Prostate gland (tissue), 2 donors: ENCODE measurements at regions not wholly inside any gene's neighbourhood (a gene's known extent, or its start where the extent isn't known, plus 50 kb on each side); places are given as distances from the start of the nearest gene placed in this dataset.

Source experiments
- DNase-seq: peaks from one replicate; pipeline ENCODE4 v3.0.0-alpha.2; 2019; ENCODE audit warnings: low spot score
- H3K27ac ChIP-seq, 2 donors: fragments of 200-600 bp; sonication (generic); 2 replicates each; pipeline ENCODE4 v1.5.1; 2017 to 2019
- H3K27me3 ChIP-seq: fragments of 200-600 bp; sonication (generic); replicated peaks from 2 replicates; pipeline ENCODE4 v1.5.1; 2019; ENCODE audit not compliant: insufficient read depth
- H3K36me3 ChIP-seq, 2 donors: fragments of 200-600 bp; sonication (generic); 1 replicate in 1 of 2; 2 replicates in 1 of 2; pipeline versions ENCODE4 v1.5.1 to v1.8.1; 2017 to 2019
- H3K4me1 ChIP-seq: fragments of 200-600 bp; sonication (generic); replicated peaks from 2 replicates; pipeline ENCODE4 v1.5.1; 2019
- H3K4me3 ChIP-seq, 2 donors: fragments of 200-600 bp; sonication (generic); 2 replicates each; pipeline ENCODE4 v1.5.1; 2017 to 2019
- H3K9me3 ChIP-seq: fragments of 200-600 bp; sonication (generic); 2 replicates; pipeline ENCODE4 v1.5.1; 2017
- CTCF ChIP-seq, 4 experiments: fragments of 200-600 bp in 2 of 4; fragments of 450-650 bp in 2 of 4; sonication (generic) in 2 of 4; IDR thresholded peaks; 1 replicate in 3 of 4; 2 replicates in 1 of 4; pipeline ENCODE4 v1.5.1; 2016 to 2019; ENCODE audit warnings: antibody characterized with exemption in 4 of 4, mild to moderate bottlenecking in 2 of 4, moderate library complexity in 2 of 4
- POLR2A ChIP-seq: fragments of 450-650 bp; IDR thresholded peaks from one replicate; pipeline ENCODE4 v1.6.1; 2016; ENCODE audit warnings: antibody characterized with exemption, mild to moderate bottlenecking
- POLR2AphosphoS5 ChIP-seq: sonication (generic); formaldehyde crosslinking; IDR thresholded peaks from one replicate; pipeline ENCODE4 v1.6.1; 2017; ENCODE audit warnings: antibody characterized with exemption
- WGBS: methylation state at CpG from one replicate; pipeline ENCODE4 v1.1.5; 2018; 5-methylcytosine and 5-hydroxymethylcytosine counted together
- intact Hi-C: fragments of 100-400 bp; cut with DNase I; formaldehyde crosslinking; loops from one replicate; pipeline ENCODE4 v1.14.2; 2022

GRCh38 chr5:123960526-123960925, 448.5 kb downstream of the CSNK1G3 start:
- WGBS = 92% methylated on average over 5 of the region's 5 CpGs
- no peaks in the 10 kb centered on the region for H3K36me3 ChIP-seq
- H3K4me3 ChIP-seq = no peak overlapping the region
- intact Hi-C loops = no loop called here
- no peaks in the 10 kb centered on the region for H3K9me3 ChIP-seq
- no peak for TF ChIP-seq POLR2AphosphoS5
- TF ChIP-seq CTCF (IDR thresholded peaks at IDR 0.05) = no peak
- no peak for TF ChIP-seq POLR2A
- no peak for DNase-seq
- H3K27me3 ChIP-seq = no peaks in the 10 kb centered on the region
- H3K4me1 ChIP-seq = no peaks in the 10 kb centered on the region
- no peak overlapping the region for H3K27ac ChIP-seq

- no peaks in the 10 kb centered on the region for H3K27me3 ChIP-seq
- no peak overlapping the region for H3K4me3 ChIP-seq
- no peaks in the 10 kb centered on the region for H3K4me1 ChIP-seq
- no peak for DNase-seq
- H3K27ac ChIP-seq = no peak overlapping the region
- 61% methylated on average over 3 of the region's 3 CpGs for WGBS
- intact Hi-C loops = no loop called here
- no peak for TF ChIP-seq CTCF (IDR thresholded peaks at IDR 0.05)
- no peak for TF ChIP-seq POLR2A
- H3K9me3 ChIP-seq = no peaks in the 10 kb centered on the region
- no peaks in the 10 kb centered on the region for H3K36me3 ChIP-seq
Measured at GRCh38 chr5:123951582-123951977, 439.6 kb downstream of the CSNK1G3 start.

GRCh38 chr5:123950701-123951581, 439.0 kb downstream of the CSNK1G3 start:
- 51% methylated on average over 10 of the region's 10 CpGs for WGBS
- Histone ChIP-seq H3K27ac (no peak overlapping the region), H3K9me3 (no peaks in the 10 kb centered on the region)

GRCh38 chr5:123949807-123950340, 437.9 kb downstream of the CSNK1G3 start:
- WGBS = 88% methylated on average over 6 of the region's 6 CpGs
- Histone ChIP-seq H3K36me3 (no peaks in the 10 kb centered on the region), H3K4me3 (no peak overlapping the region), H3K9me3 (no peaks in the 10 kb centered on the region), H3K27ac (no peak overlapping the region), H3K27me3 (no peaks in the 10 kb centered on the region), H3K4me1 (no peaks in the 10 kb centered on the region)
- no peak for DNase-seq
- TF ChIP-seq CTCF (IDR thresholded peaks at IDR 0.05) (no peak), POLR2AphosphoS5 (no peak), POLR2A (no peak)
- intact Hi-C loops = no loop called here

More at GRCh38 chr5:123950701-123951581, 439.0 kb downstream of the CSNK1G3 start:
- no peak overlapping the region for H3K4me3 ChIP-seq
- intact Hi-C loops = no loop called here
- no peaks in the 10 kb centered on the region for H3K4me1 ChIP-seq
- TF ChIP-seq POLR2A (no peak), CTCF (IDR thresholded peaks at IDR 0.05) (no peak), POLR2AphosphoS5 (no peak)
- H3K27me3 ChIP-seq = no peaks in the 10 kb centered on the region
- H3K36me3 ChIP-seq = no peaks in the 10 kb centered on the region
- DNase-seq = no peak
